Neural crest cell (in vitro differentiated cells): ENCODE measurements at regions not wholly inside any gene's neighbourhood (a gene's known extent, or its start where the extent isn't known, plus 50 kb on each side); places are given as distances from the start of the nearest gene placed in this dataset.

ENCODE experiments used
- DNase-seq: peaks from one replicate; pipeline ENCODE4 v3.0.0; 2021; ENCODE audit warnings: low read depth, mixed read lengths, low spot score
- H3K27ac Mint-ChIP-seq: one replicate; pipeline ENCODE4 v1.8.0; 2021; ENCODE audit warnings: mild to moderate bottlenecking, mixed read lengths; ENCODE audit not compliant: unreplicated experiment
- H3K27me3 Mint-ChIP-seq: 2 replicates; pipeline ENCODE4 v1.8.0; 2021; ENCODE audit warnings: low read depth, mild to moderate bottlenecking, mixed read lengths
- H3K36me3 Mint-ChIP-seq: 2 replicates; pipeline ENCODE4 v1.8.0; 2021; ENCODE audit warnings: low read depth, mild to moderate bottlenecking, mixed read lengths
- H3K4me1 Mint-ChIP-seq: 2 replicates; pipeline ENCODE4 v1.8.0; 2021; ENCODE audit warnings: mixed read lengths
- H3K4me3 Mint-ChIP-seq: one replicate; pipeline ENCODE4 v1.8.0; 2021; ENCODE audit warnings: mild to moderate bottlenecking, mixed read lengths
- H3K9me3 Mint-ChIP-seq: 2 replicates; pipeline ENCODE4 v1.8.0; 2021; ENCODE audit warnings: mixed read lengths
- CTCF ChIP-seq: fragments of 200-600 bp; sonication (generic); conservative IDR thresholded peaks from 2 replicates; pipeline ENCODE4 v1.5.0; 2021; ENCODE audit warnings: antibody characterized with exemption, mild to moderate bottlenecking

GRCh38 chr4:178602833-178603232 is 1160.6 kb upstream of the AGA start:
- no peaks in the 10 kb centered on the region for H3K36me3 Mint-ChIP-seq
- no peaks in the 10 kb centered on the region for H3K9me3 Mint-ChIP-seq
- H3K27me3 Mint-ChIP-seq: no peaks in the 10 kb centered on the region
- no peak overlapping the region for H3K27ac Mint-ChIP-seq
- H3K4me3 Mint-ChIP-seq: no peak overlapping the region
- no peaks in the 10 kb centered on the region for H3K4me1 Mint-ChIP-seq
- no peak for DNase-seq
- TF ChIP-seq CTCF: no peak

DNA sequence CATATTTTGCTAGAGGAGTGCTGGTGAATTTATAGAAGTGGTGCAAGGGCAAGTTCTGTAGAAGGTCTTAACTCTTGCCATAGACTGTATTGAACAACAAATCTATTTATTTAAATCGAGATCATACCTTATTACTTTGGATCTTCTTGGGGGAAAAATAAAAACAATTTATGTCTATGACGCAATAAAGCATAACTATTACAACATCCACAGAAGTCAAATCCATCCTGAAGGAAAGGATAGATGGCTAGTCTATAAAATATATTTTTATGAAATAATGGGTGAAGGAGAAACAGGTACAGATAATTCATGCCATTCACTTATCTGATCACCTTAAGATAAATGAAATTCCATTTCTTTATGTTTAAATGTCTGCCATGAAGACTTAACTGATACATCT is 1168.8 kb upstream of the AGA start:
- TF ChIP-seq CTCF: no peak
- Mint-ChIP-seq H3K9me3 (no peaks in the 10 kb centered on the region), H3K27me3 (no peaks in the 10 kb centered on the region)

GRCh38 chr4:178612733-178613132 is 1170.5 kb upstream of the AGA start:
- no peak for TF ChIP-seq CTCF
- no peaks in the 10 kb centered on the region for H3K36me3 Mint-ChIP-seq
- H3K27me3 Mint-ChIP-seq: no peaks in the 10 kb centered on the region
- no peaks in the 10 kb centered on the region for H3K9me3 Mint-ChIP-seq
- H3K4me3 Mint-ChIP-seq: no peak overlapping the region
- peak overlapping the region; percentile 3 for H3K27ac Mint-ChIP-seq
- H3K4me1 Mint-ChIP-seq: no peaks in the 10 kb centered on the region
- no peak for DNase-seq

More for the DNA sequence above, 1168.8 kb upstream of the AGA start:
- no peaks in the 10 kb centered on the region for H3K36me3 Mint-ChIP-seq
- no peaks in the 10 kb centered on the region for H3K4me1 Mint-ChIP-seq
- H3K4me3 Mint-ChIP-seq: no peak overlapping the region
- no peak overlapping the region for H3K27ac Mint-ChIP-seq
- no peak for DNase-seq

- Mint-ChIP-seq H3K36me3 (no peaks in the 10 kb centered on the region), H3K9me3 (no peaks in the 10 kb centered on the region), H3K27ac (no peak overlapping the region), H3K4me3 (no peak overlapping the region), H3K4me1 (no peaks in the 10 kb centered on the region), H3K27me3 (no peaks in the 10 kb centered on the region)
- DNase-seq: no peak
- no peak for TF ChIP-seq CTCF
Measured at GRCh38 chr4:178632415-178632814, 1190.2 kb upstream of the AGA start.

DNA sequence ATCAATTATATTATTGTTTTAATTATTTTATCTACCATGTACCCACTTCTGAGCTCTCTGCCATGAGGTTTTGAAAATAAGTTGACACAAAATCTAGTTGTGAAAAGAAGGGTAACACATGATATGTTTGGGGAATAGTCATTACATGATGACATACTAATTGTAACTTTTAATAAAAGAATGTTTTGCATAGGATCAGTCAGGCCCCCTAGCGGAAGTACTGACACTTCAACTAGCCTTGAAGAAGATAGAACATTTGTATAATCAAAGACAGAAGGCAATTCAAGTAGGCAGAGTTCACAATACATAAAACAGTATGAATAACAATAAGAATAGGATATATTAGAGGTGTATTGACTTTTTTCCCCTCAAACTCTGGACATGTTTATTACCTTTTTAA is 1191.0 kb upstream of the AGA start:
- Mint-ChIP-seq H3K27ac (no peak overlapping the region), H3K4me1 (no peaks in the 10 kb centered on the region), H3K27me3 (no peaks in the 10 kb centered on the region), H3K4me3 (no peak overlapping the region), H3K9me3 (no peaks in the 10 kb centered on the region), H3K36me3 (no peaks in the 10 kb centered on the region)
- peak; percentile 32 for TF ChIP-seq CTCF
- no peak for DNase-seq

DNA sequence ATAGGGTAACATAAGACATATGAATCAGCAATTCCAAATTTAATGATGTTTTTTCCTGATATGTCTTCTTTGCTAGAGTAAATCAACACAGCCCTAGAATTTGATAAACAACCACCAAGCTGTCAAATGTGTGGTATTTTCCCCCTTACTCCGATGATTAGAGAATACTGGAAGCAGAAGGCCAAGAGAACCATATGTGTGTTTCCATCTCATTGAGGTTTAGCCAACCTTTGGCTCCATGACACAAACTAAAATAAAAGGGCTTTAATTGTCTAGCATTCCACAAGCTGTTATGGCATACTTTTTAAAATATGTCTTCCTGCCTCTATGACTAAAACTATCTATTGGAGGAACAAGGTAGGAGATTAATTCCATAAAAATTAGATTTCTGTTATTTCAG is 1222.4 kb upstream of the AGA start:
- Mint-ChIP-seq H3K27ac (no peak overlapping the region), H3K4me1 (no peaks in the 10 kb centered on the region), H3K36me3 (no peaks in the 10 kb centered on the region), H3K27me3 (no peaks in the 10 kb centered on the region), H3K4me3 (no peak overlapping the region), H3K9me3 (peaks cover 6% of the 10 kb centered on the region)
- DNase-seq: no peak
- TF ChIP-seq CTCF: no peak
